ENCODE measurements at regions not wholly inside any gene's neighbourhood (a gene's known extent, or its start where the extent isn't known, plus 50 kb on each side); places are given as distances from the start of the nearest gene placed in this dataset.
"Not testable (repeated sequence)": the region's sequence is repeated elsewhere in the genome, so short reads cannot be mapped to it uniquely, and the experiment has no call there.

DNA sequence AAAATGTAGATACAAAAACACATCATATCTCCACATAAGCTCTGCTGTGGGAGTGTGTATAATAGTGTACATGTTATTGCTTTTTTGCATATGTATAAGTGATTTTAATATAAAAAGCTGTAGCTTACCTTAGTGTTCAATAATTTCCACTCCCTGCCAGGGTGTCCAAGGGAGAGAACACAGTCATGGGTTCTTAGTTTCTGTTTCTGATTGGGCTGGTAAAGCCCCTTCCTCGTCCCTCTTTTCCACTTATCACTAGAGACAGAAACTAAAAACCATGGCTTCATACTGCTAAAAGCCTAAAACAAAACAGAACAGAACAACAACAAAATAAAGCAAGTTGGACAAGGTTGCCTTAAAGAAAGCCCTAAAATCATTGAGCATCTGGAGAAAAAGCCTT is 74.4 kb upstream of the S1PR3 start:
- no peaks in the 10 kb centered on the region for H3K27me3 ChIP-seq (ENCODE audit: control insufficient read depth, insufficient read depth, low read length)
- intact Hi-C loops (cut with micrococcal nuclease; ENCODE audit: unreplicated experiment) (no loop called here), in situ Hi-C loops (cut with HindIII; ENCODE audit: low pct_unique_long_range_greater_than_20kb, low sequenced_read_pairs) (no loop called here)
- no peak for ATAC-seq
- BruUV-seq (replicated peaks) = no TSS peak
- H3K36me3 ChIP-seq (ENCODE audit: control insufficient read depth, insufficient read depth, low read length) = no peaks in the 10 kb centered on the region
- no peak overlapping the region for H3K4me3 ChIP-seq (ENCODE audit: low read depth in 2 of 2, low read length in 2 of 2)
- POLR2A ChIA-PET = no interaction called here
- H3K27ac ChIP-seq (ENCODE audit: low read length) = no peak overlapping the region
- no peaks in the 10 kb centered on the region for H3K9me3 ChIP-seq (ENCODE audit: control insufficient read depth, insufficient read depth, low read depth, low read length)
- no peak for DNase-seq (ENCODE audit: low read depth, low spot score)
- CTCF ChIA-PET = no interaction called here
- TF ChIP-seq POLR2AphosphoS5 (IDR thresholded peaks at IDR 0.05; ENCODE audit: low read depth, low read length) = no peak
- TF ChIP-seq SIN3A (IDR thresholded peaks at IDR 0.05; ENCODE audit: borderline replicate concordance, insufficient read depth, low read depth, low read length) = no peak
- TF ChIP-seq TCF7L2 (IDR thresholded peaks at IDR 0.05; ENCODE audit: low read depth, low read length) = no peak
- TF ChIP-seq, protein P1, sequence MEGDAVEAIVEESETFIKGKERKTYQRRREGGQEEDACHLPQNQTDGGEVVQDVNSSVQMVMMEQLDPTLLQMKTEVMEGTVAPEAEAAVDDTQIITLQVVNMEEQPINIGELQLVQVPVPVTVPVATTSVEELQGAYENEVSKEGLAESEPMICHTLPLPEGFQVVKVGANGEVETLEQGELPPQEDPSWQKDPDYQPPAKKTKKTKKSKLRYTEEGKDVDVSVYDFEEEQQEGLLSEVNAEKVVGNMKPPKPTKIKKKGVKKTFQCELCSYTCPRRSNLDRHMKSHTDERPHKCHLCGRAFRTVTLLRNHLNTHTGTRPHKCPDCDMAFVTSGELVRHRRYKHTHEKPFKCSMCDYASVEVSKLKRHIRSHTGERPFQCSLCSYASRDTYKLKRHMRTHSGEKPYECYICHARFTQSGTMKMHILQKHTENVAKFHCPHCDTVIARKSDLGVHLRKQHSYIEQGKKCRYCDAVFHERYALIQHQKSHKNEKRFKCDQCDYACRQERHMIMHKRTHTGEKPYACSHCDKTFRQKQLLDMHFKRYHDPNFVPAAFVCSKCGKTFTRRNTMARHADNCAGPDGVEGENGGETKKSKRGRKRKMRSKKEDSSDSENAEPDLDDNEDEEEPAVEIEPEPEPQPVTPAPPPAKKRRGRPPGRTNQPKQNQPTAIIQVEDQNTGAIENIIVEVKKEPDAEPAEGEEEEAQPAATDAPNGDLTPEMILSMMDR (IDR thresholded peaks at IDR 0.05) = no peak
- TF ChIP-seq, protein P2, sequence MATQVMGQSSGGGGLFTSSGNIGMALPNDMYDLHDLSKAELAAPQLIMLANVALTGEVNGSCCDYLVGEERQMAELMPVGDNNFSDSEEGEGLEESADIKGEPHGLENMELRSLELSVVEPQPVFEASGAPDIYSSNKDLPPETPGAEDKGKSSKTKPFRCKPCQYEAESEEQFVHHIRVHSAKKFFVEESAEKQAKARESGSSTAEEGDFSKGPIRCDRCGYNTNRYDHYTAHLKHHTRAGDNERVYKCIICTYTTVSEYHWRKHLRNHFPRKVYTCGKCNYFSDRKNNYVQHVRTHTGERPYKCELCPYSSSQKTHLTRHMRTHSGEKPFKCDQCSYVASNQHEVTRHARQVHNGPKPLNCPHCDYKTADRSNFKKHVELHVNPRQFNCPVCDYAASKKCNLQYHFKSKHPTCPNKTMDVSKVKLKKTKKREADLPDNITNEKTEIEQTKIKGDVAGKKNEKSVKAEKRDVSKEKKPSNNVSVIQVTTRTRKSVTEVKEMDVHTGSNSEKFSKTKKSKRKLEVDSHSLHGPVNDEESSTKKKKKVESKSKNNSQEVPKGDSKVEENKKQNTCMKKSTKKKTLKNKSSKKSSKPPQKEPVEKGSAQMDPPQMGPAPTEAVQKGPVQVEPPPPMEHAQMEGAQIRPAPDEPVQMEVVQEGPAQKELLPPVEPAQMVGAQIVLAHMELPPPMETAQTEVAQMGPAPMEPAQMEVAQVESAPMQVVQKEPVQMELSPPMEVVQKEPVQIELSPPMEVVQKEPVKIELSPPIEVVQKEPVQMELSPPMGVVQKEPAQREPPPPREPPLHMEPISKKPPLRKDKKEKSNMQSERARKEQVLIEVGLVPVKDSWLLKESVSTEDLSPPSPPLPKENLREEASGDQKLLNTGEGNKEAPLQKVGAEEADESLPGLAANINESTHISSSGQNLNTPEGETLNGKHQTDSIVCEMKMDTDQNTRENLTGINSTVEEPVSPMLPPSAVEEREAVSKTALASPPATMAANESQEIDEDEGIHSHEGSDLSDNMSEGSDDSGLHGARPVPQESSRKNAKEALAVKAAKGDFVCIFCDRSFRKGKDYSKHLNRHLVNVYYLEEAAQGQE (IDR thresholded peaks at IDR 0.05; ENCODE audit: insufficient read depth in 1 of 2, low read depth in 2 of 2, low read length in 1 of 2) = no peak
- no peaks in the 10 kb centered on the region for H3K4me1 ChIP-seq (ENCODE audit: control insufficient read depth, insufficient read depth, low read length)

DNA sequence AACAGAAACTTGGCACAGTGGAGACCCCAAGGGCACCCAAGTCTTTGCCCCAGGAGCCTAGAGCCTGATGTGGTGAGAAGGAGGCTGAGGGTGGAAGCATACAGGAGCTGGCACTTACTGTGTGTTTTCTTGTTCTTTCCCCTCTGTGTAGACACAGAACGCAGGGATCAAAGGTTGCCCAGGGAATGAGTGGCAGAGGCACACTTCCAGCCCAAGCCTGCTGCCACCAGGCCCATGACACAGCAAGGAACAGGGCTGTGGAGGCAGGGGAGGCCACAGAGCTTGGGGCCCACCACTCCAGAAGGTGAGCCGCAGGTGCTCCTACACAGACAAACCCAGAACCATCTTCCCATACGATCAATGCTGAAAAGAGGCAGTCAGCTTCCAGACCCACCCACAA is 73.9 kb upstream of the S1PR3 start:
- Histone ChIP-seq H3K9me3 (ENCODE audit: control insufficient read depth, insufficient read depth, low read depth, low read length) (no peaks in the 10 kb centered on the region), H3K36me3 (ENCODE audit: control insufficient read depth, insufficient read depth, low read length) (no peaks in the 10 kb centered on the region), H3K27me3 (ENCODE audit: control insufficient read depth, insufficient read depth, low read length) (no peaks in the 10 kb centered on the region), H3K4me1 (ENCODE audit: control insufficient read depth, insufficient read depth, low read length) (no peaks in the 10 kb centered on the region), H3K27ac (ENCODE audit: low read length) (no peak overlapping the region), H3K4me3 (ENCODE audit: low read depth in 2 of 2, low read length in 2 of 2) (no peak overlapping the region)
- in situ Hi-C loops (cut with HindIII; ENCODE audit: low pct_unique_long_range_greater_than_20kb, low sequenced_read_pairs) (no loop called here), intact Hi-C loops (cut with micrococcal nuclease; ENCODE audit: unreplicated experiment) (no loop called here)
- TF ChIP-seq, protein P1 (IDR thresholded peaks at IDR 0.05) = no peak
- TF ChIP-seq TCF7L2 (IDR thresholded peaks at IDR 0.05; ENCODE audit: low read depth, low read length) (no peak), SIN3A (IDR thresholded peaks at IDR 0.05; ENCODE audit: borderline replicate concordance, insufficient read depth, low read depth, low read length) (no peak), POLR2AphosphoS5 (IDR thresholded peaks at IDR 0.05; ENCODE audit: low read depth, low read length) (no peak)
- TF ChIP-seq, protein P2 (IDR thresholded peaks at IDR 0.05; ENCODE audit: insufficient read depth in 1 of 2, low read depth in 2 of 2, low read length in 1 of 2) = no peak
- no peak for DNase-seq (ENCODE audit: low read depth, low spot score)
- no peak for ATAC-seq
- ChIA-PET CTCF (no interaction called here), POLR2A (no interaction called here)
- no TSS peak for BruUV-seq (replicated peaks)

DNA sequence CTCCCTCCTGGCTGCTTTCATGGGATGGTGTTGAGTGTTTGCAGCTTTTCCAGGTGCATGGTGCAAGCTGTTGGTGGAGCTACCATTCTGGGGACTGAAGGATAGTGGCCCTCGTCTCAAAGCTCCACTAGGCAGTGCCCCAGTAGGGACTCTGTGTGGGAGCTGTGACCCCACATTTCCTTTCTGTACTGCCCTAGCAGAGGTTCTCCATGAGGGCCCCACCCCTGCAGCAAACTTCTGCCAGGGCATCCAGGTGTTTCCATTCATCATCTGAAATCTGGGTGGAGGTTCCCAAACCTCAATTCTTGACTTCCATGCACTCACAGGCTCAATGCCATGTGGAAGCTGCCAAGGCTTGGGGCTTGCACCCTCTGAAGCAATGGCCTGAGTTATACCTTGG is 72.7 kb upstream of the S1PR3 start:
- H3K36me3 ChIP-seq (ENCODE audit: control insufficient read depth, insufficient read depth, low read length); ATAC-seq; intact Hi-C loops (cut with micrococcal nuclease; ENCODE audit: unreplicated experiment); DNase-seq (ENCODE audit: low read depth, low spot score); H3K9me3 ChIP-seq (ENCODE audit: control insufficient read depth, insufficient read depth, low read depth, low read length); H3K27ac ChIP-seq (ENCODE audit: low read length); BruUV-seq (replicated peaks); CTCF ChIA-PET; H3K4me3 ChIP-seq (ENCODE audit: low read depth in 2 of 2, low read length in 2 of 2); POLR2A ChIA-PET; H3K27me3 ChIP-seq (ENCODE audit: control insufficient read depth, insufficient read depth, low read length); in situ Hi-C loops (cut with HindIII; ENCODE audit: low pct_unique_long_range_greater_than_20kb, low sequenced_read_pairs); H3K4me1 ChIP-seq (ENCODE audit: control insufficient read depth, insufficient read depth, low read length): not testable (repeated sequence)
